ENCODE measurements at regions not wholly inside any gene's neighbourhood (a gene's known extent, or its start where the extent isn't known, plus 50 kb on each side); places are given as distances from the start of the nearest gene placed in this dataset.

DNA sequence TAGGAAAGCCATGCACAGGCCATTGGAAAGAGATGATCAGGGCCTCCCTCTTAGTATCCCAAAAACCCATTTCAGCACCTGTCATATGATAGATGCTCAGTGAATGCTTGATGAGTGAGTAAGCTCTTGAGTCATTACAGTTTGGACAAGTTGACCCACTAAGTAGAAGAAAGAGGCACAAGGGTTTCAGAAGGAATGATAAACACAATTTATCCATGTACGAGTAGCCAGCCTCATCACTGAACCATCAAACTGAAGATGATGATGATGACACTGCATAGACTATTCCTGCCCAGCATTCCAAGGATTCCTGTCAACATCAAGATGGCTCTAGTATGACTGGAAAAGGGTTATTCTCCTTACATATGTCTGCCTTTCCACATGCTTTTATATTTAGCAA lies 596.0 kb downstream of the BCL11A start:
- Histone ChIP-seq H3K4me2 (ENCODE audit: low read length) (no peak overlapping the region), H3K27ac (ENCODE audit: low read depth, low read length, poor library complexity, severe bottlenecking) (no peak overlapping the region), H3K27me3 (ENCODE audit: insufficient read depth, low read length) (no peaks in the 10 kb centered on the region), H2AFZ (ENCODE audit: low read length) (no peak overlapping the region), H3K9me2 (ENCODE audit: low read depth, low read length) (no peaks in the 10 kb centered on the region), H3K4me1 (ENCODE audit: insufficient read depth, low read length, severe bottlenecking) (no peaks in the 10 kb centered on the region), H4K20me1 (ENCODE audit: insufficient read depth, low read length) (no peaks in the 10 kb centered on the region), H3K4me3 (ENCODE audit: low read depth, low read length, poor library complexity, severe bottlenecking) (no peak overlapping the region), H3F3A (ENCODE audit: insufficient read depth, low read length) (no peaks in the 10 kb centered on the region), H3K9me3 (ENCODE audit: low read length) (no peaks in the 10 kb centered on the region), H3K36me3 (ENCODE audit: insufficient read depth, low read length) (no peaks in the 10 kb centered on the region), H3K79me2 (ENCODE audit: insufficient read depth, low read length) (no peaks in the 10 kb centered on the region), H3K9ac (ENCODE audit: low read length) (no peak overlapping the region)
- no peak for TF ChIP-seq EZH2 (IDR thresholded peaks at IDR 0.05; ENCODE audit: borderline replicate concordance, low read length)
- TF ChIP-seq, protein P1, sequence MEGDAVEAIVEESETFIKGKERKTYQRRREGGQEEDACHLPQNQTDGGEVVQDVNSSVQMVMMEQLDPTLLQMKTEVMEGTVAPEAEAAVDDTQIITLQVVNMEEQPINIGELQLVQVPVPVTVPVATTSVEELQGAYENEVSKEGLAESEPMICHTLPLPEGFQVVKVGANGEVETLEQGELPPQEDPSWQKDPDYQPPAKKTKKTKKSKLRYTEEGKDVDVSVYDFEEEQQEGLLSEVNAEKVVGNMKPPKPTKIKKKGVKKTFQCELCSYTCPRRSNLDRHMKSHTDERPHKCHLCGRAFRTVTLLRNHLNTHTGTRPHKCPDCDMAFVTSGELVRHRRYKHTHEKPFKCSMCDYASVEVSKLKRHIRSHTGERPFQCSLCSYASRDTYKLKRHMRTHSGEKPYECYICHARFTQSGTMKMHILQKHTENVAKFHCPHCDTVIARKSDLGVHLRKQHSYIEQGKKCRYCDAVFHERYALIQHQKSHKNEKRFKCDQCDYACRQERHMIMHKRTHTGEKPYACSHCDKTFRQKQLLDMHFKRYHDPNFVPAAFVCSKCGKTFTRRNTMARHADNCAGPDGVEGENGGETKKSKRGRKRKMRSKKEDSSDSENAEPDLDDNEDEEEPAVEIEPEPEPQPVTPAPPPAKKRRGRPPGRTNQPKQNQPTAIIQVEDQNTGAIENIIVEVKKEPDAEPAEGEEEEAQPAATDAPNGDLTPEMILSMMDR (IDR thresholded peaks at IDR 0.05; ENCODE audit: low read length): no peak

- TF ChIP-seq, protein P1 (IDR thresholded peaks at IDR 0.05; ENCODE audit: low read length): no peak
- TF ChIP-seq EZH2 (IDR thresholded peaks at IDR 0.05; ENCODE audit: borderline replicate concordance, low read length): no peak
- Histone ChIP-seq H3K4me3 (ENCODE audit: low read depth, low read length, poor library complexity, severe bottlenecking) (no peak overlapping the region), H4K20me1 (ENCODE audit: insufficient read depth, low read length) (no peaks in the 10 kb centered on the region), H3K27me3 (ENCODE audit: insufficient read depth, low read length) (no peaks in the 10 kb centered on the region), H3K36me3 (ENCODE audit: insufficient read depth, low read length) (no peaks in the 10 kb centered on the region), H2AFZ (ENCODE audit: low read length) (no peak overlapping the region), H3F3A (ENCODE audit: insufficient read depth, low read length) (no peaks in the 10 kb centered on the region), H3K9me2 (ENCODE audit: low read depth, low read length) (no peaks in the 10 kb centered on the region), H3K9ac (ENCODE audit: low read length) (no peak overlapping the region), H3K4me1 (ENCODE audit: insufficient read depth, low read length, severe bottlenecking) (no peaks in the 10 kb centered on the region), H3K79me2 (ENCODE audit: insufficient read depth, low read length) (no peaks in the 10 kb centered on the region), H3K9me3 (ENCODE audit: low read length) (no peaks in the 10 kb centered on the region), H3K4me2 (ENCODE audit: low read length) (no peak overlapping the region), H3K27ac (ENCODE audit: low read depth, low read length, poor library complexity, severe bottlenecking) (no peak overlapping the region)
Measured at GRCh38 chr2:59956981-59957380, 596.5 kb downstream of the BCL11A start.

GRCh38 chr2:59947917-59948541 lies 605.4 kb downstream of the BCL11A start:
- Histone ChIP-seq H3K79me2 (ENCODE audit: insufficient read depth, low read length) (no peaks in the 10 kb centered on the region), H3K4me1 (ENCODE audit: insufficient read depth, low read length, severe bottlenecking) (no peaks in the 10 kb centered on the region), H3K9me2 (ENCODE audit: low read depth, low read length) (no peaks in the 10 kb centered on the region), H2AFZ (ENCODE audit: low read length) (no peak overlapping the region), H3F3A (ENCODE audit: insufficient read depth, low read length) (no peaks in the 10 kb centered on the region), H3K9ac (ENCODE audit: low read length) (no peak overlapping the region), H3K4me3 (ENCODE audit: low read depth, low read length, poor library complexity, severe bottlenecking) (no peak overlapping the region), H3K9me3 (ENCODE audit: low read length) (no peaks in the 10 kb centered on the region), H3K27ac (ENCODE audit: low read depth, low read length, poor library complexity, severe bottlenecking) (no peak overlapping the region), H3K36me3 (ENCODE audit: insufficient read depth, low read length) (no peaks in the 10 kb centered on the region), H3K27me3 (ENCODE audit: insufficient read depth, low read length) (no peaks in the 10 kb centered on the region), H3K4me2 (ENCODE audit: low read length) (no peak overlapping the region), H4K20me1 (ENCODE audit: insufficient read depth, low read length) (no peaks in the 10 kb centered on the region)
- no peak for TF ChIP-seq EZH2 (IDR thresholded peaks at IDR 0.05; ENCODE audit: borderline replicate concordance, low read length)

GRCh38 chr2:59947209-59947608 lies 606.2 kb downstream of the BCL11A start:
- TF ChIP-seq, protein P1 (IDR thresholded peaks at IDR 0.05; ENCODE audit: low read length): no peak
- no peak for TF ChIP-seq EZH2 (IDR thresholded peaks at IDR 0.05; ENCODE audit: borderline replicate concordance, low read length)
- Histone ChIP-seq H3F3A (ENCODE audit: insufficient read depth, low read length) (no peaks in the 10 kb centered on the region), H3K36me3 (ENCODE audit: insufficient read depth, low read length) (no peaks in the 10 kb centered on the region), H3K27ac (ENCODE audit: low read depth, low read length, poor library complexity, severe bottlenecking) (no peak overlapping the region), H3K4me2 (ENCODE audit: low read length) (no peak overlapping the region), H3K27me3 (ENCODE audit: insufficient read depth, low read length) (no peaks in the 10 kb centered on the region), H3K9ac (ENCODE audit: low read length) (no peak overlapping the region), H3K4me3 (ENCODE audit: low read depth, low read length, poor library complexity, severe bottlenecking) (no peak overlapping the region), H3K9me3 (ENCODE audit: low read length) (no peaks in the 10 kb centered on the region), H3K4me1 (ENCODE audit: insufficient read depth, low read length, severe bottlenecking) (no peaks in the 10 kb centered on the region), H2AFZ (ENCODE audit: low read length) (no peak overlapping the region), H3K79me2 (ENCODE audit: insufficient read depth, low read length) (no peaks in the 10 kb centered on the region), H4K20me1 (ENCODE audit: insufficient read depth, low read length) (no peaks in the 10 kb centered on the region), H3K9me2 (ENCODE audit: low read depth, low read length) (no peaks in the 10 kb centered on the region)

All from OCI-LY1 (cell line).